CD14-positive monocyte (primary cell): ENCODE measurements at regions not wholly inside any gene's neighbourhood (a gene's known extent, or its start where the extent isn't known, plus 50 kb on each side); places are given as distances from the start of the nearest gene placed in this dataset.

Source experiments
- DNase-seq, 3 donors: peaks; one replicate each; pipeline ENCODE4 v3.0.0-alpha.2; 2011 to 2022
- H2AFZ ChIP-seq: 2 replicates; pipeline ENCODE4 v1.6.0; 2012; ENCODE audit warnings: mild to moderate bottlenecking, low read depth, low read length, inconsistent platforms; ENCODE audit not compliant: insufficient read depth, poor library complexity, severe bottlenecking
- H3K27ac ChIP-seq, 2 donors: 1 replicate in 1 of 2; 2 replicates in 1 of 2; pipeline ENCODE4 v1.5.1; 2012 to 2013; ENCODE audit warnings: low read length in 2 of 2, control low read depth in 1 of 2, inconsistent platforms in 1 of 2, low read depth in 1 of 2, mild to moderate bottlenecking in 1 of 2
- H3K27me3 ChIP-seq, 2 donors: one replicate each; pipeline versions ENCODE4 v1.6.0 to v1.6.1; 2011 to 2013; ENCODE audit warnings: low read length in 2 of 2; ENCODE audit not compliant: control insufficient read depth in 2 of 2, insufficient read depth in 2 of 2
- H3K36me3 ChIP-seq, 2 donors: replicated peaks in 1 of 2; 1 replicate in 1 of 2; 2 replicates in 1 of 2; pipeline versions ENCODE4 v1.5.1 to v1.6.1; 2012 to 2013; ENCODE audit warnings: low read length in 2 of 2, control low read depth in 1 of 2, inconsistent platforms in 1 of 2, mild to moderate bottlenecking in 1 of 2; ENCODE audit not compliant: insufficient read depth in 2 of 2, control insufficient read depth in 1 of 2
- H3K4me1 ChIP-seq, 2 donors: 1 replicate in 1 of 2; 2 replicates in 1 of 2; pipeline versions ENCODE4 v1.5.1 to v1.6.1; 2012 to 2013; ENCODE audit warnings: low read length in 2 of 2, control low read depth in 1 of 2, inconsistent platforms in 1 of 2, mild to moderate bottlenecking in 1 of 2, moderate library complexity in 1 of 2; ENCODE audit not compliant: insufficient read depth in 2 of 2, control insufficient read depth in 1 of 2
- H3K4me2 ChIP-seq: replicated peaks from 2 replicates; pipeline ENCODE3; 2012; ENCODE audit warnings: low read length, moderate library complexity, mild to moderate bottlenecking; ENCODE audit not compliant: poor library complexity, severe bottlenecking; ENCODE audit errors: extremely low read depth
- H3K4me3 ChIP-seq, 3 experiments: fragments of 200-600 bp in 1 of 3; sonication (generic) in 1 of 3; replicated peaks in 1 of 3; 1 replicate in 2 of 3; 2 replicates in 1 of 3; pipeline ENCODE4 v1.5.1; 2011 to 2013; ENCODE audit warnings: low read length in 3 of 3, mild to moderate bottlenecking in 3 of 3, control low read depth in 2 of 3, low read depth in 2 of 3, inconsistent platforms in 1 of 3, moderate library complexity in 1 of 3
- H3K79me2 ChIP-seq: 2 replicates; pipeline ENCODE4 v1.6.0; 2012; ENCODE audit warnings: mild to moderate bottlenecking, control low read depth, inconsistent platforms, low read length, moderate library complexity; ENCODE audit not compliant: insufficient read depth
- H3K9ac ChIP-seq: 2 replicates; pipeline ENCODE4 v1.6.0; 2017; ENCODE audit warnings: low read length, mild to moderate bottlenecking; ENCODE audit not compliant: insufficient read depth, poor library complexity, severe bottlenecking
- H3K9me3 ChIP-seq, 2 donors: replicated peaks in 1 of 2; 1 replicate in 1 of 2; 2 replicates in 1 of 2; pipeline versions ENCODE4 v1.5.1 to v1.6.1; 2012 to 2013; ENCODE audit warnings: low read length in 2 of 2, control low read depth in 1 of 2; ENCODE audit not compliant: control insufficient read depth in 1 of 2, insufficient read depth in 1 of 2
- H4K20me1 ChIP-seq: 2 replicates; pipeline ENCODE4 v1.6.0; 2012; ENCODE audit warnings: mild to moderate bottlenecking, low read length, control low read depth, moderate library complexity; ENCODE audit not compliant: insufficient read depth
- H3K27ac Mint-ChIP-seq, 7 donors: one replicate each; pipeline ENCODE4 v1.8.0; 2020; ENCODE audit warnings: mild to moderate bottlenecking in 7 of 7, mixed read lengths in 7 of 7, moderate library complexity in 6 of 7, inconsistent platforms in 2 of 7
- H3K27me3 Mint-ChIP-seq, 3 donors: one replicate each; pipeline ENCODE4 v1.8.0; 2021 to 2022; ENCODE audit warnings: low read depth in 3 of 3, mild to moderate bottlenecking in 3 of 3, mixed read lengths in 3 of 3, moderate library complexity in 3 of 3, inconsistent platforms in 1 of 3
- H3K36me3 Mint-ChIP-seq, 2 donors: one replicate each; pipeline ENCODE4 v1.8.0; 2020; ENCODE audit warnings: mixed read lengths in 2 of 2, inconsistent platforms in 1 of 2, mild to moderate bottlenecking in 1 of 2
- H3K4me1 Mint-ChIP-seq: one replicate; pipeline ENCODE4 v1.8.0; 2020; ENCODE audit warnings: mild to moderate bottlenecking, mixed read lengths
- H3K4me3 Mint-ChIP-seq, 2 donors: one replicate each; pipeline ENCODE4 v1.8.0; 2020; ENCODE audit warnings: mild to moderate bottlenecking in 2 of 2, mixed read lengths in 2 of 2, moderate library complexity in 1 of 2
- H3K9me3 Mint-ChIP-seq, 7 donors: one replicate each; pipeline ENCODE4 v1.8.0; 2020 to 2022; ENCODE audit warnings: mixed read lengths in 7 of 7, mild to moderate bottlenecking in 6 of 7, moderate library complexity in 6 of 7, inconsistent platforms in 2 of 7
- CTCF ChIP-seq: fragments of 200-600 bp; IDR thresholded peaks from one replicate; pipeline ENCODE4 v1.8.0; 2022; ENCODE audit warnings: antibody characterized with exemption, mild to moderate bottlenecking
- WGBS: methylation state at CpG from one replicate; pipeline ENCODE4 v1.1.5; 2013; ENCODE audit warnings: missing lambda C conversion rate; ENCODE audit not compliant: insufficient coverage; 5-methylcytosine and 5-hydroxymethylcytosine counted together
- intact Hi-C, 2 donors: fragments of 100-400 bp; cut with micrococcal nuclease; formaldehyde crosslinking; loops; one replicate each; pipeline versions ENCODE4 v1.15.0 to v1.15.1; 2023

GRCh38 chr11:134711588-134711987 is 299.5 kb upstream of the B3GAT1 start:
- no peaks in the 10 kb centered on the region for H3K9me3 Mint-ChIP-seq
- H3K4me1 ChIP-seq: no peaks in the 10 kb centered on the region
- H3K36me3 ChIP-seq: no peaks in the 10 kb centered on the region
- H3K9ac ChIP-seq: no peak overlapping the region
- no peaks in the 10 kb centered on the region for H3K9me3 ChIP-seq
- H2AFZ ChIP-seq: no peak overlapping the region
- no peak for DNase-seq
- WGBS: 83% methylated on average over 4 of the region's 8 CpGs
- no peak overlapping the region for H3K27ac Mint-ChIP-seq
- H3K4me3 Mint-ChIP-seq: no peak overlapping the region
- peaks cover 5 to 7% (median 6%) of the 10 kb centered on the region in 3 donors for H3K27me3 Mint-ChIP-seq
- no peak overlapping the region for H3K27ac ChIP-seq
- H3K36me3 Mint-ChIP-seq: no peaks in the 10 kb centered on the region
- no peaks in the 10 kb centered on the region for H4K20me1 ChIP-seq
- H3K4me2 ChIP-seq: no peak overlapping the region
- H3K79me2 ChIP-seq: no peaks in the 10 kb centered on the region
- no peaks in the 10 kb centered on the region for H3K4me1 Mint-ChIP-seq
- no peak overlapping the region for H3K4me3 ChIP-seq
- TF ChIP-seq CTCF: no peak
- no peaks in the 10 kb centered on the region for H3K27me3 ChIP-seq
- intact Hi-C loops: no loop called here

GRCh38 chr11:134710861-134711407 is 298.9 kb upstream of the B3GAT1 start:
- Histone ChIP-seq H3K4me1 (no peaks in the 10 kb centered on the region), H3K9me3 (no peaks in the 10 kb centered on the region), H3K79me2 (no peaks in the 10 kb centered on the region), H3K27me3 (no peaks in the 10 kb centered on the region), H3K4me3 (no peak overlapping the region), H3K4me2 (no peak overlapping the region), H2AFZ (no peak overlapping the region), H3K36me3 (no peaks in the 10 kb centered on the region), H3K27ac (no peak overlapping the region), H4K20me1 (no peaks in the 10 kb centered on the region), H3K9ac (no peak overlapping the region)
- no peaks in the 10 kb centered on the region for H3K36me3 Mint-ChIP-seq
- H3K4me1 Mint-ChIP-seq: no peaks in the 10 kb centered on the region
- H3K9me3 Mint-ChIP-seq: no peaks in the 10 kb centered on the region
- no peak overlapping the region for H3K4me3 Mint-ChIP-seq
- no peak for TF ChIP-seq CTCF
- no peak for DNase-seq
- H3K27me3 Mint-ChIP-seq: peaks cover 5 to 10% (median 6%) of the 10 kb centered on the region in 3 donors
- 81% methylated on average over 3 of the region's 4 CpGs for WGBS
- intact Hi-C loops: no loop called here
- H3K27ac Mint-ChIP-seq: no peak overlapping the region
